ENCODE measurements at regions not wholly inside any gene's neighbourhood (a gene's known extent, or its start where the extent isn't known, plus 50 kb on each side); places are given as distances from the start of the nearest gene placed in this dataset.

DNA sequence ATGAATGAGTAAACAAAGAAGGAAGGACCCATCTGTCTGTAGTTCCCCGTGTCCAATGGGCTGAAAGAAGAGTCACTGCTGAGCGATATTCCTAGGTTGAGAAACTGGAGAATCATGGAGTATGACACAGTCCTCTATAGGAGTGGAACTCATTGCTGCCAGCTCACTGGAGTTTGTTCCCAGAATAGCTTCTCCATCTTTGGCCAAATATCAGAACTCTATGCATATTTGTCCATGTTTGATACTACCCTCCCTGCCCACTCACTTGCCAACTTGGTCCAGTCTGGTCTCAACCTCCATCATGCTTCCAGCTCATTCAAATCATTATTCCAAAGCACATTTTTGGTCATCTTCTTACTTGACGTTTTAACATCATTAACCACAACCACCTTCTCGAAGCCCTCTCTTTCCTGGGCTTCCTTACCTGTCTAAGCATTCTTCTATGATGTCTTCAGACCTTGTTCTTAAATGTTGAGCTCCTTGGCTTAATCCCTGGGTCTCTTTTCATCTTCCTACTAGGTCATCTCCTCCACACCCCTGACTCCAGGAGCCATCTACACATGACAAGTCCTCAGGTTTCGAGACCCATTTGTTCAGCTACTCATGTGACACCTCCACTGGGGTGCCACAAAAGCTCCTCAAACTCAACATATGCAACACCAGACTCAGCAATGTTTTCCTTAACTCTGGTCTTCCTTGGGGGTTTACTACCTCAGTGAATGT is 221.6 kb downstream of the MYCN start:
- no peak for DNase-seq

DNA sequence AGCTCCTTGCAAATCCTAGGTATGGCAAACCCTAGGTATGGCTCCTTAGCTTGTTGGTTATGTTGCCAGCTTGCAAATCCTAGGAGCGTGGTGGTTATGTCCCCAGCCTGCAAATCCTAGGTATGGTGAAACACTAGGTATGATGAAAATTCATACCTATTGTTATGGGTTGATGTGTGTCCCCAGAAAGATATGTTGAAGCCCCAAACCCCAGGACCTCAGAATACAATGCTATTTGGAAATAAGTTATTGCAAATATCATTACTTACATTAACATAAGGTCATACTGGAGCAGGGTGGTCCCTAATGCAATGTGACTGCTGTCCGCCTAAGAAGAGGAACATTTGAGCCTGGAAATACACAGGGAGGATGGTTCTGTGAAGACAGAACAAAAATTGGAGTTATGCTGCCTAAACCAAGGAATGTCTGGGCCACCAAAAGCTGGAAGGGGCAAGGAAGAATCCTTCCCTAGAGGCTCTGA is 220.8 kb downstream of the MYCN start:
- no peak for DNase-seq

GRCh38 chr2:16160281-16161084 is 220.1 kb downstream of the MYCN start:
- no peak for DNase-seq

DNA sequence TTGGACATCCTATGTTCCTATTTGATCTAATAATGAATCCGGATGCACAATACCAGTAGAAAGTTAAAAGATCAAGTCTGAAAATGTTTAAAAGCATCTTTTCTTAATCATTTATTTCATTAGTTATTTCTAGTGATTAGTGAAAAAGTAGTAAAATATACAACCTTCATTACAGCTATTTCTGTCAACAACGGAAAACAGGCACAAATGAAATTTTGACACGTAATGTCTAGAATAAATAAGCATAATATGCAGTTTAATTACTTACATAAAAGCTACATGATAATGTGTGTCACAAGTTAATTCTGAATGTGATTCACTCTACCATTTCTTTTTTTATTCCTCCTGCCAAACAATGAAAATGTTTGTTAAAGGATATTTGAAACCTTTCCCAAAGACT is 216.1 kb downstream of the MYCN start:
- no peak for DNase-seq

DNA sequence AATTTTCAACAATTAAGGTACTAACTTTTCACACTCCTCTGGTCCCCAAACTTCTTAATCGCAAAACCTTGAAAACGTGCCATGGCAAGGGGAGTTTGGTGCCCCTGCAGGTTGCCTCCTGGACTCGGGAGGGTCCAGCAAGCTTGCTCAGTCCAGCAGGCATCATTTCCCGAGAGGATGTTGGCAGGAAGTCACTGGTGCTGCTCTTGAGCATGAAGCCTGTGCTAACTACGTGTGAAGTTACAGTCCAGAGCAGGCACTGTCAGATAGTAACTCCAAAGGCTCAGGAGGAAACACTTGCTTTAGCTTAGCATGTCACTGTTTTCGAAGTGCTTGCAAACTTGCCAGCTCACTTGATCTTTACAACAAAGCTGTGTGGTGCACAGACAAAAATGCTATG is 215.4 kb downstream of the MYCN start:
- no peak for DNase-seq

GRCh38 chr2:16155366-16155765 is 215.0 kb downstream of the MYCN start:
- no peak for DNase-seq

GRCh38 chr2:16154501-16155280 is 214.3 kb downstream of the MYCN start:
- DNase-seq: no peak

- no peak for DNase-seq
These were observed 213.7 kb downstream of the MYCN start for GRCh38 chr2:16154061-16154460.

- DNase-seq: no peak
These were observed 213.3 kb downstream of the MYCN start for GRCh38 chr2:16153754-16154035.

DNA sequence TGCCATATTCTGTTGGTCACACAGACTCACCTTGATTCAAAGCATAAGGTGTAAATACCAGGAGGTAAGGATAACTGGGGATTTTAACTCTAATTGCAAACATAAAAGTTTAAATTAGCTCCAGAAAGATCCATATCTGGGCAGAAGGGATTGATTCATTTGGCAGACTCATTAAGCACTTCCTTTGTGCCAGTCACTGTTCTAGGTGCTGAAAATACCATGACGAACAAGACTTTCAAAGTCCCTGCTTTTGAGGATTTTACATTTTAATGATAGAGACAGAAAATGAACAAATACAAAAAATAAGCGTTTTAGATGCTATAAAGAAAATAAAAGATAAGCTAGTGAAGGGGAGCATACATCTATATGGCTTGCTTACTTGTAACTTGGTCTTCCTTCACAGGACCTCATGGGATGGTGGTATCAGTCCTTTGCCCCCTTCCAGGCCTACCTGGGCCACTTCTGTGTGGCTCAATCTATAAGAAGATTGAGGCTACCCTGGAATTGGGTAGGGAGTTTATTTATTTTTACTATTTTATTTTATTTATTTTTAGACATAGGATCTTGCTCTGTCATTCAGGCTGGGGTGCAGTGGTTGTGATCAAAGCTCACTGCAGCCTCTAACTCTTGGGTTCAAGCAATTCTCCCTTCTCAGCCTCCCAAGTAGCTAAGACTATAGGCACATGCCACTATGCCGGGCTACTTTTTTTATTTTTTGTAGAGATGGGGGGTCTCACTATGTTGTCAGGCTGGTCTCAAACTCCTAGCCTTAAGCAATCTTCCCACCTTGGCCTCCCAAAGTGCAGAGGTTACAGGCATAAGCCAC is 212.8 kb downstream of the MYCN start:
- no peak for DNase-seq

GRCh38 chr2:16152071-16152927 is 211.9 kb downstream of the MYCN start:
- DNase-seq: no peak

DNA sequence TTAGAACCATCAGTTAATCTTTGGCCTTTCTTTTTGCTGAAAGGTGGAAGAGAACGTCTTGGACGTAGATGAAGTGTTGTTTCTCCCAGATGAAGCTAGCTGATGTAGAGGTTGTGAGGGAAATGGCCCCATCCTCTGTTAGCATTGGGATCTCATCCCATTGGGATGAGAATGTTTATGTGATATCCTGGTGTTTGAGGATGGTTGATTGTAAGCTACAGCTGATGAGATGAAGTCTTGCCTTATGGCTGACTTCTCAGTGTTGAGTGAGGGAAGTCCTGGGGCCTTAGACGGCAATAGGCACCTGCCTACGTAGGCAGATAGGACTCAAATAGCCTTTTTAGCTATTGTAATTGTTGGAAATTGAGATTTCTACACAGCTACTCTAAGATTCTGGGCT is 211.3 kb downstream of the MYCN start:
- DNase-seq: no peak

GRCh38 chr2:16151281-16151570 is 210.9 kb downstream of the MYCN start:
- no peak for DNase-seq

DNA sequence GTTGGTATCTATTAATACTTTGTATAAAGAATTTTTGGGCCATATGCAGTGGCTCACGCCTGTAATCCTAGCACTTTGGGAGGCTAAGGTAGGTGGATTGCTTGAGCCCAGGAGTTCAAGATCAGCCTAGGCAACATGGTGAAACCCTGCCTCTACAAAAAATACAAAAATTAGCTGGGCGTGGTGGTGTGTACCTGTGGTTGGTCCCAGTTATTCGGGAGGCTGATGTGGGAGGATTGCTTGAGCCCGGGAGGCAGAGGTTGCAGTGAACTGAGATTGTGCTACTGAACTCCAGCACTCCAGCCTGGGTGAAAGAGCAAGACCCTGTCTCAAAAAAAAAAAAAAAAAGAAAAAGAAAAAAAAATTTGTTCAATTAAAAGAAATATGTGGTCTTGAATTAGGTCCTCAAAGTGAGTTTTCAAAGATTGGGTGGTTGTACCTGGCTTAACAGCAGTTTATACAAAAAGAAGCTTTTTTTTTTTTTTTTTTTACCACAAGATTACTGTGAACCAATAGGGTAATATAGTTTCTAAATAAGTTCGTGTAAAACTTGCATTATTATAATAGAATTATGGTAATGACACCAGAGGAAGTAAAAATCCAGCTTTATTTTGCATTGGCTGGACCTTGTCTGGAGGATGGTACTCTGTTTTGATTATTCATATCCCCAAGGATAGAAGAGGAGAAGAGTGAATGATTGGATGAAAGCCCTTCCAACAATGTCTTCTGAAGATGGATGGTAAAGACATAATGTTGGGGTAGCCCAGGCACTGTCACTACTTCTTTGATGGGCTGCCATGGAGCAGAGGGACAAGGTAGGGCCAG is 210.3 kb downstream of the MYCN start:
- no peak for DNase-seq

GRCh38 chr2:16149349-16150243 is 209.2 kb downstream of the MYCN start:
- no peak for DNase-seq

GRCh38 chr2:16148632-16149348 is 208.4 kb downstream of the MYCN start:
- no peak for DNase-seq

- DNase-seq: no peak
These were observed 202.3 kb downstream of the MYCN start for GRCh38 chr2:16142383-16143361.

GRCh38 chr2:16141641-16141921 is 201.2 kb downstream of the MYCN start:
- DNase-seq: no peak

All from CD4-positive, alpha-beta T cell treated with Interleukin-10 for 1 hour (primary cell).